ENCODE measurements at regions not wholly inside any gene's neighbourhood (a gene's known extent, or its start where the extent isn't known, plus 50 kb on each side); places are given as distances from the start of the nearest gene placed in this dataset.

DNA sequence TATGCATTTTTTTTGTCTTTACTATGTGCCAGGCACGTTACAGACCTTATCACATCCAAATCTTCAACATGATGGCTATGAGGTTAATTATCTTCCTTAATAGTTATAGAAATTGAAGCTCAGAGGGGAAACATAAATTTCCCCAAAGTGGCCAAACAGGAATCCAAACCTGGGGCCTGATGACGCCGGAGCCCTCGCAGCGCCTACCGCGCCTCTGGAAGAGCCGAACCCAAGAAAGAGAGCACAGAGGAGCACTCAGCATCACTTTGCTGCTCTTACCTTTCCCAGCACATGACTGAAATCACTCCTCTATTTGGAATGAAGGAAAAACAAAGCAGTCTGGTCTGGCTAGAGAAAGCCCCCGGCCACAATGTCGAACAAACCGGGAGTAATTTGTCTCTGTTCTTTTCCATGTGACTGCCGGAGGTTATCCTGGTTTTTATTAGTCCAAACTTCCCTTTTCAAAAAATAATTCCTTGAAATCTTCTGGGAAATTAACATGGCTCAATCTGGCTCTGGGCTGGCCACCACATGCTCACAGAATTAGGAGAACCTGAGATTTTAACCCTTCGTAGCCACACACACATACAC is 195.5 kb downstream of the ADSS2 start:
- no peak for DNase-seq

DNA sequence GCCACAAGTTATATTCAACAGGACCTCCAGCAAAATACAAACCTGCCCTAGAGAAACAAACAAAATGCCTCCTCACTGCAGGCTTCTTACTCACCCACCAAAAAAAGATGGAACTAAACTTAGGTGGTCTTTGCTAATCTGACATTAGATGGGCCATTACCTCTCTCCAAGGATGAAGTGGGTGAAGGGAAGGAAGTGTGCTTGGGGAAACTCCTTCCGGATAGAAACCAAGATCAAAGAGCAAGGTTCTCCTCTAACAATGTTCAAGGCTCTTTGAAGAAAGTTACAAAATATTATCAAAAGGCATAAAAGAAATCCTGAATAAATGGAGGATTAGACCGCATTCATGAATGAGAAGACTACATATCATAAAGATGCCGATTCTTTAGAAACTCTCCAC is 187.5 kb downstream of the ADSS2 start:
- DNase-seq = no peak

DNA sequence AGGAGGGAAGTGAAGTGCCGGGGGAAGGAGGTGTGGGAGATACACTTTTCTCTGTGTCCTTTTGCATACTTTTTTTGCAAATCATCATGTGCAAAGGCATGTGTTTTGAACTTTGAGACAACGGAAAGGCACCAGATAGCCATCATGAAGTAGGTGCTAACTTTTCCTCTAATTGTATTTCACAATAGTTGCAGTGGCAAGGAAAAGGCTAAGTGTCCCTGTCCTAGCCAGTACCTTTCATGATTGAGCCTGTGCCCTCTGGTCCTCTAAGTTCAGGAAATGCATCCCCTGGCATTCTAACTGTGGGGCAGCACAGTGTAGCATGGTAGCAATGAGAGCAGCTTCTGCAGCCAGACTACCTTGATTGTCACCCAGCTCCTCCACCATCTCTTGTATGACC is 186.2 kb downstream of the ADSS2 start:
- DNase-seq = no peak

DNA sequence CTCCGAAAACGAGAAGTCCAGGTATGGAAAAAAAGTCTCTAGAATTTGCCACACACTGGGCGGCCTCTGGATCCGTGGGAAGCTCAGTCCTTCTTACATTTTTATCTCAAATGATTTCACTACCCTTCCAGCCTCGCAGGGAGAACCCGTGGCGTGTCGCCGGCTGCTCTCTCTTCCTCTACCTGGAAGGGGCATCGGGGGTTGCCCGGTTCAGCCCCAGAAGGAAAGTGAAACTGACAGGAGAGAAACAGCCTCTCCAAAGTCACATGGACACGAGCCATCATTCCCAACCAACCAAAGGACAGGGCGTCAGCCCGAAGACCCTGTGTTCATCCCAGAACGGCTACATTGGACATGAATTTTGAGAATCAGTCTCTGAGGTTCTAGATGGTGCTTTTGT is 182.5 kb downstream of the ADSS2 start:
- DNase-seq = no peak

DNA sequence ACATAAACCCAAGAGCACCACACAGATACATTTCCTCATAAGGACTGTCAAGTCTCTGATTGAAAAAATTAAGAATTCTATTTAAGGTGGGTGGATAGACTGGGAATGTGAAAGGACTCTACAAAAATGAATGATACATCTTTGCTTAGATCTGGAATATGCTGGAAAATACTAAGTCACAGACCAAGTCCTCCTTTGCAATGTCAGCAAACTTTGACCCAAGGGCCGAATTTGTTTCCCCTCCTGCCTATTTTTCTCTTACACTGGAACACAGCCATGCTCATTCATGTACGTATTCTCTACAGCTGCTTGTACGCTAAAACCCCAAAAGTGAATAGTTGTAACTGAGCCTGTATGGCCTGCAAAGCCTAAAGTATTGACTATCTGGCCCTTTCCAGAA is 180.7 kb downstream of the ADSS2 start:
- DNase-seq = no peak

DNA sequence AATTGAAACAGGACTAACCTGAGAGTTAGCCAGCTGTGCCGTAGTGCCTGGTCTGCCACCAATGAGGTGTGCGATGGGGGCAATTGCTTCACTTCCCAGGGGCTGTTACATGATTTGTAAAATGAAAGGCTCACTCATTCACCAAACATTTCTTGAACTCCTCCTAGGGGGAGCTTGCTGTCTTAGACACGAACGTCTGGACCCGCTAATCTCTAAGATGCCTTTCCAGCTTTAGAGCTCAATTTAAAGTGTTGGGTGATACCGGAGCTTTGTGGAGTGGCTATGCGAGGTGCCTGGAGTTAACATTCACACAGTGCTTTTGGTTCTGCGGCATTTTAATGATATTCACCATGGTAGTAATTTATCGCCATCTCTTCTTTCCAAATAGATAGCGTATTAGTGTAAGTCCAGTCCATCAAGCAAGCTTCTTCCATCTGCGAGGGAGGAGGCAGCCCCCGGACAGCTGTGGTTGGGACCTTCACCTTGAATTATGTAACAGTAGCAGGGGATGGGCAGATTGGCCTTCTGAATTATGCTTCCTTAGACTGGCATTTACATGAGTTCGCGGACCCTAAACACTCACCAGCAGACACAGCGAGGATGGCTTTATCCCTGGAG is 179.9 kb downstream of the ADSS2 start:
- DNase-seq = peak in 2 of 51 donors; percentile 14 to 41

DNA sequence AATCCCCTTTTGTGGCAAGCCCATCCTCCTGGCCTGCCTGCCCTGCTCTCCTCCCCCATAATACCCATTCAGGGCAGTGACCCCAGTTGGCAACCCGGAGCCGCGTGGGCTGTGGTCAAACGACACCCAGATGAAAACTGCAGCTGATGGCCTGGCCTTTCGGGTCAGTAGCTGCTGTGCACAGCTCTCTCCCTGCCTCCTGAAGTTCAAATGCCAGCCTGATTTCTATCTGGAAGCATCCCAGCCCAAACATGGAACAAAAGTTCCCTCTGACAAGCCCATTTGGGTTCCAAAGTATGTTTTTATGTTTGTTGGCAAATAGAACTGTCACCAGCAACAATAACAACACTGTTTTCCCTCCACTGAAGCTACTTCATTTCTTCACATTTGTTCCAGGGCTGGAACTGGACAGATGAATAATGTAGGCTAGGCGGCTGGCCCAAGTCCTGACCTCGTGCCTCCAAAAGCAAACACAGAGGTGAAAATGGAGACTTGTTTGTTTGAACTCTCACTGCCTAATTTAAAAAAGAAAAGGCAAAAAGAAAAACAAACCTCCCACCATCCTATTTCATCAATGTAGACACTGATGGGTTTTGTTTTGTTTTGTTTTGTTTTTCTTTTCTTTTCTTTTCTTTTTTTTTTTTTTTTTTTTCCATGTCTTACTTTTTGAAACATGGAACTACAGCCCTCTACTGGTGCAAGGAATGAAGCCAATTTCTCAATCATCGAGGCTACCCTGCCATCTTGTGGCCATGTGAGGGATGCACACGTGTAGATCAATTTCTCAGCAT is 179.0 kb downstream of the ADSS2 start:
- DNase-seq = peak in 47 of 51 donors; percentile 6 to 95 (median 56)

DNA sequence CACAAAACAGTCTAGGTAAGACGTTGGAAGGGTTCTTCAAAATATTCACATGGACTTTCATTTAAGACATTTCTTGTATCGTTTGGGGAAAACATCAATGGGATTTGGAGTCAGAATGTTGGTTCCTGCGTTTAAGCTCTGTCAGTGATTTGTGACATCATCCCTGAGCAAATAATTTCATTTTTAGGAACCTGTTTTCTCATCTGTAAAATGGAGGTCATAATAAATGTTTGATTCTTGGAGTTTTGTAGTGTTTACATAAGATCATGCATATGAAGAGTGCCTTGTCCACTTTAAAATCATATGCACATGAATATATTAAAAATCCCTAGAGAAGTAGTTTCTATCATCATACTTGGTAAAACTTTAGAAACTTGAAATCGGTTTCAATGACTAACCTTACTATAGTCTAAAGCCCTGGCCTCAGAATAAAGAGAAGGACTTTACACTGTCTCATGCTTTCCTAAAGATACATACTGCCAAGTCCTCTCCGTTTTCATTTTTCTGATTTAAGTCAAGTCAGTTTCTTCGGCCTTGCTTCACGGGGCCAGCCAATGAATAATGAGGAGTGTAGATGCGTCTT is 178.4 kb downstream of the ADSS2 start:
- no peak for DNase-seq

DNA sequence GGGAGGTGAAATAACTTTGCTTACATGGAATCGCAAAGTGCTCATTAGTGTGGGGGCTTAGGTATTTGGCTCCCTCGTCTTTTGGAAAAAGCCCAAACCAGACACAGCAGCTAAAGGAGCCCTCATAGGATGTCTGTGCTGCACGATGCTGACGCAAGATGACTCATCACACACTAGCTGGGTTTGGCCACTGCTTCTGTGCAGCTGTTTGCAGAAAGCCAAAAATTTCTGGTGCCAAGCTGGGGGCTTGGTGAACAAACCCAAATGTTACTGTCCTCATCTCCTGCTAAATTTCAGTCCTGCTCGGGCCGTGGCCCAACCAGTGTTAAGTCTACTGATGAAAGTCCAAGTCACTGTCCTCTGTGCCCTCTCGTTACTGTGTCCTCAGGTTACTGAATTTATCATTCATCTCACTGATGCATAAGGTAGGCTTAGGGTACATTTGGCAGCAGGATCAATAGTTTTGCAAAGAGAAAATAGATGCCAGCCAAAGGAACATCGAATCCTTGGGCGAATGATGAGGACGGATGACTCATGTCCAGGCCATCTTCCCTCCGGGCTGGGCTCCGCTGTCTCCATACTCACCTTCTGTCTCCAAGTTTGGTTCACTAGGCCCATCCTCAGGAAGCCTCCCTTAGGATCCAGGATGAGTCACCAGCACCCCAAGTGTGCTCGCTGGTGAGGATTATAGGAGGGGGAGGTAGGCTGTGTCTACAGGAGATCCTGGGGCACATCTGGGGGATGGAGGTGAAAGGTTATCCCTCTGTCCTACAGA is 177.7 kb downstream of the ADSS2 start:
- DNase-seq = peak in 29 of 51 donors; percentile 1 to 76 (median 22)

DNA sequence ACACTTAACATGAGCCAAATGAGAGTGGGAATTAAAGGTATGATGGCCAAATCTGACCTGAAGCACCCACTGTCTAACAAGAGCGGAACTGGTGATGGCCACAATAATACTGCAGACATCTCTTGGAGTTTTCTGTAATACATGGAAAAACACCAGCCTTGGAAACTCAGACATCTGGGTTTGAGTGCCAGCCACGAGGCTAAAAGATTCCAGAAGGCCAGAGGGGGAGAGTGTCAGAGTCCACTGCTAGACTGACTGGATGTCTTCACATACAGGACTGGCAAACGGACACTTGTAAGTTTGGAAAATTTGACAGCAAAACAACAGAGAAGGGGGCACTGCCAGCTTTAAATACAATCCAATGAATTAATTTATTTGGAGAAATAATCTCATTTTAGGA is 175.1 kb downstream of the ADSS2 start:
- no peak for DNase-seq

DNA sequence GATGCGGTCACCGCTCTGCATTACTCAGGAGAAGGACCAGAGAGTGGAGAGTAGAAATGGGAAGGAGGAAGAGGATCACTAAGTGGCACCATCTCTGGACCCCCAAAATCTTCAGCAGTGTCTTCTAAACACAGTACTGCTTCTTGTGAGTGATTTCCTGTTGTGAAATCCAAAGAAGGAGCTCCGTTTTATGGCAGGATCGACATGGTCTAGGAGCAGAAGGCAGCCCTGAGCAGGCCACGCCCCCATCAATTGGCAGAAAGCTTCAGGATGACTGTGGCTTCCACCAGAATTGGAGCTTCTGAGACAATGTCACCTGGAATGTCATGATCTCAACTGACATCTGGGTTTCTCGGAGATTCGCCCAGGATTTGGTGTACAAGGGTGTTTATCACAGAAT is 171.5 kb downstream of the ADSS2 start:
- no peak for DNase-seq

DNA sequence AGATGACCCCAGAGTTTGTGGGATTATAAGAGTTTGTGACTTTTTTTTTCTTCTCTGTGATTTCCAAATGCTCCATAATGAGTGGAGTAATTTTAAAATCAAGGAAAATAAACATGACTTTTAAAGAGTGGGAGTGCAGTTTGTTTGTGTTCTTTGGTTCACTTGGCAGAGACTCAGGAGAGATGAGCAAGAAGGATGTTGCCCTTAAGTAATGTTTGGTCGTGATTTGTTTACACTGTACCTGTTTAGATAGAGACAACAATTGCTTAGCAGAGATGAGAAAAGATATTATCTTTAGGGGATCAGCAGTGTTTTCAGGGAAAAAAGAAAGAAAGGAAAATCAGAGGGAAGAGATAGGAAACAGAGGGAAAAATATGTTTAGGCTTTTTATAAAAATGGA is 170.8 kb downstream of the ADSS2 start:
- DNase-seq = no peak

DNA sequence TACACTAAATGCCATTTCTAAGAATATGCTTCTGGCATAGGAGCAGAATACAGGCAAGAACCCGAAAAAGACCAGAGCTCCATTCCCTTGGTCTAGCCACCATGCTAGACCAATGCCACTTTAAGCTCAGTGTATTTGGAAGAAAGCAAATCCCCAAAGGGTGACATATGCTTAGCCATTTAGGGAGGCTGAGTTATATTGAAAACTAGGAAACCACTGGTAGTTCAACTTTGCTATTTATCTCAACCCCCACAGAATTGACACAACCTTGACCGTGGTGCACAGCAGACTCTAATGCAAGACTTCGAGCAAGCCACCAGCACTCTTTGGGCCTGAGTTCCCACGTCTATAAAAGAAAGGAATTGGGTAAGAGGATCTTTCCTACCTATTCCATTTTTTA is 167.9 kb downstream of the ADSS2 start:
- DNase-seq = no peak

DNA sequence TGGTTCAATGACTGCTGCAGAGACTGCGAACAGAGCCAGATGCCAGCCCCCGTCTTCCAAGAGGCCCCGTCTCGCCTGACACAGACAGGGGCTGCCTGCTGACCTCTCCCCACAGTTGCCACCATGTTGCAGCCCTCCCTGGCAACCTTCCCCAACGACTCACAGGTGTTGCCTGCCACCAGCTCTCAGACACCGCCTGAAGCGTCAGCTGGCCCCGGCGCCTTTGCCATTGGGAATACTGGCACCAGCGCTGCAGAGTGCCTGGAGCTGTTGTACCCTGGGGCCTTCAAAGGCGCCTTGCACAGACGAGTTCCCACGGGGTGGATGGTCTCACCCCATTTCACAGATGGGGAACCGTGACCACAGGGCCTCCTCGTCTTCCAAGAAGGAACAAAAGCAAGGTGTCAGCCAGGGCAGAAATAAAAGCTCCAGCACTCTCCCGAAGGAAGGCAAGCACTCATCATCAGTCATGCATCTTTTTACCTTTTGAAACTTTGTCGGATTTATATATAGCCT is 167.0 kb downstream of the ADSS2 start:
- no peak for DNase-seq

DNA sequence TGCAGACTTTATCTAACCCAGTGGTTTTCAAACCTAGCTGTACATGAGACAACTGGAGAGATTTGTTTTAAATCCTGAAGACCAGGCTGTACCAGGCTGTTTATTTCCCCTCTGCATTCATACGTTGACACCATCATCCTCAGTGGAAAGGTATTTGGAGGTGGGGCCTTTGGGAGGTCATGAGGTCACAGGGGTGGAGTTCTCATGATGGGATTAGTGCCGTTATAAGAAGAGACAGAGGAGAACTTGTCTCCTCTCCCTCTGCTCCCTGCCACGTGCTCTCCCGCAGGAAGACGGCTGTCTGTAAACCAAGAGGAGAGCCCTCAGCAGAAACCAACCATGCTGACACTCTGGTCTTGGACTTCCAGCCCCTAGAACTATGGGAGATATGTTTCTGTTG is 165.4 kb downstream of the ADSS2 start:
- DNase-seq = no peak

DNA sequence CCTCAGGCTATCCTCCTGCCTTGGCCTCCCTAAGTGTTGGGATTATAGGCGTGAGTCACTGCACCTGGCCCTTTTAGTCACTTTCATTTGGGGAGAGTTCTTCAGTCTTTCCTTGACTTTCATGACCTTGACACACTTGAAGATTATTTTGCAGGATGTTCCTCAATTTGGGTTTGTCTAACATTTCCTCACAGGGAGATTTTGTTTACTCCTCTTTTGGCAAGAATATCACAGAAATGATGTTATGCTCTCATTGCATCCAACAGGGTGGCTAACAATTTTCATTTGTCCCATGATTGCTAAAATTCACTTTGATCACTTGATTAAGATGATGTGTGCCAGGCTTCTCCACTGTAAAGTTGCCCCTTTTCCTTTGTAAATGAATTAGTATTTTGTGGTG is 164.0 kb downstream of the ADSS2 start:
- DNase-seq = no peak

DNA sequence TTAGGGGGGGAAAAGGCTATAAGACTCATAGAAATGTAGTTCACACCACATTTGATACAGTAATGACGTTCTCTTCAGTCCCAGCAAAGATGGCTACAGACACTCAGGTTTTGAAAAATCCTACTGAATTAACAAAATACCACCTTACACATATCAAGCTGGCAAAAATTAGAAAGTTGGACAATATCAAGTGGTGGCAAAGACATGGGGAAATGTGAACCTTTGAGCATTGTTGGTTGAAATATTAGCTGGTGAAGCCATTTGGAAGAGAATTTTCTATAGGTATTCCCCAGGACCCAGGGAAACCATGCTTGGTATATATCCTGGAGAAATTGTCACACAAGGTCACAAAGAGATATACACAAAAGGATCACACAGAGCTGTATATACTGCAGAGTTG is 163.0 kb downstream of the ADSS2 start:
- no peak for DNase-seq

DNA sequence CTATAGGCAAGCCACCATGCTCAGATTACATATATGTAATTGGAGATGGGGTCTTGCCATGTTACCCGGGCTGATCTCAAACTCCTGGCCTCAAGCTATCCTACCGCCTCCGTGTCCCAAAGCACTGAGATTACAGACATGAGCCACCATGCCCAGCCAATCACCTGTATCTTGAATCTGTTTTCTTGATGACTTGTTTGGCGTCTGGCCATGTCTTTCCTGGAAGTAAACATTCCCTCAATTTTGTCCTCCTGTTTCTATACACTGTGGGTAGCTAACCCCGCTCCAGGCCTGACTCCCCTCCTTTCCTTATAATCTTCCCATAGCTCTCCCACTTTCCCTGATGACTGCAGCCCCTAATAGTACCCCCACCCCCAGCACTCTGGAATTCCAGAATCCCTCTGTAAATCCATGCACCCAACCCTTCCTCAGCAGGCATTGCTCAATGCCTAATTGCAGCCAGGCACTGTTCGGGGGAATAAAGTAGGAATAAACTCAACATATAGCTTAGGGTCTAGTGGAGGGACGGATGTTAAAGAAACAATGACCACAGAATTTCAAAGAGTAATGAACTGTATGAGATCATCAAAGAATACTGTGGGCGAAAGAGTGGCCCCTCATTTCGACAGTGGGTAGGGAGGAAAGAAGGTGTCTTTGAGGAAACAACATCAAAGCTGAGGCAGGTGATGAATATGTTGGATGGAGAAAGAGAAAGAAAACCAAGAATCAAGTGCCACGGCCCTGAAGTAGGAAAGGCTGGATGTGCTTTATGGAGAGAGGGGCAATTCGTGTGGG is 161.5 kb downstream of the ADSS2 start:
- no peak for DNase-seq

DNA sequence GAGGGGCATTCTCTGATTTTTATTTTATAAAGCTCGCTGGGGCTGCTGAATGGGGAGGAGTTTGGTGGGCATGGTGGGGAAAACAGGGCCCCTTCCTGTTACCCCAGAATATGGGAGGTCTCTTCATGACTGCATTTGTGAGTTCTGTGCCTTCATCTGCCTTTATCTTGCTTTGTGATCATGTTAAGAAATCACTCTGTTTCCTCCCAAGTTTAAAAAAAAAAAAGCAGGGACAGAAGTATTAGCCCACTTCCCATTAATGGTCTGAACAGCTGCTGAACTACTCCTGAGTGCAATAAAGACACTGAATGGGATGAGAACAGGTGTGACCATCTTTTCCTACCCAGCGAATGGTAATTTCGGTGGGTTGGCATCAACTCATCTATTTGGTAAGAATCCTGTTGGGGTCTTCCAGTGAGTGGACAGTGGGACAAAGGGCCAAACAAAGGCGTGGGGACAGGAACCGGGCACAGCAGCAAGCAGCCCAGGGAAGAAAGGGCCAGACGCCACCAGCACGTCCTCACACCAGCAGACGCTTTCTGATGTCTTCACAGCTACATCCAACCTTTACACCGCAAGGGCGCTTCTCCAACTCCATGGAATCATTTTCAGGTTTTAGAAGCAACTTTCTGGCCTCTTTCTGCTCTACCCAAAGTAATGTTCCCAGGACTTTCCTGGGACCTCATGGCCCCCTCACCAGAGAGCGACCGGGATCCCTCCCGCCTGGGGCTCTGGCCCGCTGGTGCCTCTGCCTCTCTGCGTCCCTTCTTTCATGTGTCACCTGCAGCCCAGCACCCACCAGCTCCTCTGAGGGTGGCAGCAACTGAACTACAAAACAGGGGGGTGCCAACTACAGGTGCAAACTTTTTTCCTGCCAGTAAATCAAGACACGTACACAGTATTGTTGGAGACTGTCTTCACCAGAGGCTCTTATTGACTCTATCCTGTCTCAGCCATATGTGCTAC is 160.2 kb downstream of the ADSS2 start:
- DNase-seq = no peak

Measured in hypothalamus (tissue), 51 donors.